ENCODE measurements at regions not wholly inside any gene's neighbourhood (a gene's known extent, or its start where the extent isn't known, plus 50 kb on each side); places are given as distances from the start of the nearest gene placed in this dataset.
"Not testable (repeated sequence)": the region's sequence is repeated elsewhere in the genome, so short reads cannot be mapped to it uniquely, and the experiment has no call there.

GRCh38 chrX:51158231-51158630, 174.4 kb upstream of the NUDT10 start:
- no TSS peak for BruUV-seq (replicated peaks)
- no peaks in the 10 kb centered on the region for H3K27me3 ChIP-seq (replicated peaks in 1 of 2; ENCODE audit: control insufficient read depth in 2 of 2, insufficient read depth in 2 of 2, low read length in 1 of 2)
- no peak overlapping the region for H3K27ac ChIP-seq (ENCODE audit: control insufficient read depth, insufficient read depth)
- no peaks in the 10 kb centered on the region for H3K79me2 ChIP-seq (ENCODE audit: control insufficient read depth, insufficient read depth, low read length)
- FAIRE-seq (no peak), ATAC-seq (no peak), DNase-seq (ENCODE audit: low read depth, low spot score) (no peak)
- H2AFZ ChIP-seq (ENCODE audit: control insufficient read depth, low read depth, low read length) = no peak overlapping the region
- intact Hi-C loops (cut with micrococcal nuclease; ENCODE audit: unreplicated experiment) (no loop called here), in situ Hi-C loops (cut with MboI) (no loop called here)
- ChIA-PET RAD21 (ENCODE audit: unreplicated experiment) (no interaction called here), POLR2A (no interaction called here), CTCF (interaction anchor here (1.0 to 1.1 kb wide), 2 partner anchors 9 to 14 kb away, joined by 3 to 4 read pairs; no protein-coding TSS in a partner anchor), SMC1A (ENCODE audit: uncharacterized antibody, unreplicated experiment) (no interaction called here)
- no peaks in the 10 kb centered on the region for H3K9me3 ChIP-seq (replicated peaks; ENCODE audit: control insufficient read depth, insufficient read depth, low read length)
- no peak overlapping the region for H3K4me3 ChIP-seq
- no peaks in the 10 kb centered on the region; the same call in 1 of the 2 replicates for H4K20me1 ChIP-seq (ENCODE audit: control insufficient read depth, insufficient read depth)
- WGBS (ENCODE audit: insufficient coverage, insufficient replicate concordance, low lambda C conversion rate, missing lambda C conversion rate) = 0% methylated on average over 1 of the region's 1 CpG
- no peaks in the 10 kb centered on the region for H3K4me1 ChIP-seq (ENCODE audit: control insufficient read depth, insufficient read depth, low read length)
- TF ChIP-seq STAT3 (IDR thresholded peaks at IDR 0.05; ENCODE audit: low read depth, low read length) = no peak
- no peak for TF ChIP-seq BACH1 (IDR thresholded peaks at IDR 0.05; ENCODE audit: borderline replicate concordance)
- TF ChIP-seq ATF3 (IDR thresholded peaks at IDR 0.05; ENCODE audit: borderline replicate concordance, extremely low read depth, low read depth, low read length) = no peak
- no peak for TF ChIP-seq SMARCA5 (IDR thresholded peaks at IDR 0.05)
- TF ChIP-seq RAD21 (IDR thresholded peaks at IDR 0.05; ENCODE audit: insufficient read depth, low read depth, low read length) = no peak
- TF ChIP-seq DPF2 (IDR thresholded peaks at IDR 0.05) = no peak
- TF ChIP-seq BRCA1 (IDR thresholded peaks at IDR 0.05; ENCODE audit: low read depth, low read length) = no peak
- TF ChIP-seq NR2F1 (conservative IDR thresholded peaks at IDR 0.05) = no peak
- TF ChIP-seq BHLHE40 (IDR thresholded peaks at IDR 0.05; ENCODE audit: borderline replicate concordance in 1 of 2, low read depth in 2 of 2, low read length in 1 of 2) = no peak
- TF ChIP-seq ZNF24 (IDR thresholded peaks at IDR 0.05) = no peak
- TF ChIP-seq EED (IDR thresholded peaks at IDR 0.05; ENCODE audit: low read depth) = no peak
- no peak for TF ChIP-seq ZNF384 (IDR thresholded peaks at IDR 0.05; ENCODE audit: borderline replicate concordance, low read depth, low read length)
- no peak for TF ChIP-seq SREBF2 (IDR thresholded peaks at IDR 0.05; ENCODE audit: low read length)
- no peak for TF ChIP-seq KAT2A (conservative IDR thresholded peaks at IDR 0.05; ENCODE audit: control insufficient read depth, low read depth, low read length)
- TF ChIP-seq FOXK2 (IDR thresholded peaks at IDR 0.05) = no peak
- no peak overlapping the region for H3K9ac ChIP-seq (ENCODE audit: control insufficient read depth, insufficient read depth, low read length)
- no peak overlapping the region for H3K4me2 ChIP-seq (ENCODE audit: control insufficient read depth, insufficient read depth)
- H3K36me3 ChIP-seq (ENCODE audit: control insufficient read depth in 2 of 2, insufficient read depth in 2 of 2, low read length in 1 of 2) = no peaks in the 10 kb centered on the region

- H2AFZ ChIP-seq (ENCODE audit: control insufficient read depth, low read depth, low read length); SMC1A ChIA-PET (ENCODE audit: uncharacterized antibody, unreplicated experiment); H4K20me1 ChIP-seq (ENCODE audit: control insufficient read depth, insufficient read depth); H3K27ac ChIP-seq (ENCODE audit: control insufficient read depth, insufficient read depth); H3K4me1 ChIP-seq (ENCODE audit: control insufficient read depth, insufficient read depth, low read length); H3K9me3 ChIP-seq (replicated peaks; ENCODE audit: control insufficient read depth, insufficient read depth, low read length); H3K36me3 ChIP-seq (ENCODE audit: control insufficient read depth in 2 of 2, insufficient read depth in 2 of 2, low read length in 1 of 2); H3K27me3 ChIP-seq (replicated peaks in 1 of 2; ENCODE audit: control insufficient read depth in 2 of 2, insufficient read depth in 2 of 2, low read length in 1 of 2); H3K4me2 ChIP-seq (ENCODE audit: control insufficient read depth, insufficient read depth); BruUV-seq (replicated peaks); RAD21 ChIA-PET (ENCODE audit: unreplicated experiment); H3K4me3 ChIP-seq; DNase-seq (ENCODE audit: low read depth, low spot score); intact Hi-C loops (cut with micrococcal nuclease; ENCODE audit: unreplicated experiment); POLR2A ChIA-PET; in situ Hi-C loops (cut with MboI); FAIRE-seq; ATAC-seq; H3K9ac ChIP-seq (ENCODE audit: control insufficient read depth, insufficient read depth, low read length); CTCF ChIA-PET; H3K79me2 ChIP-seq (ENCODE audit: control insufficient read depth, insufficient read depth, low read length): not testable (repeated sequence)
- whole genome bisulfite sequencing (ENCODE audit: insufficient coverage, insufficient replicate concordance, low lambda C conversion rate, missing lambda C conversion rate) = no CpG with 5 or more reads among the region's 1 CpG
These were observed 173.2 kb upstream of the NUDT10 start for GRCh38 chrX:51159378-51159777.

Data from GM12878 (cell line).